Sigmoid colon (tissue), 4 donors: ENCODE measurements at regions not wholly inside any gene's neighbourhood (a gene's known extent, or its start where the extent isn't known, plus 50 kb on each side); places are given as distances from the start of the nearest gene placed in this dataset.

Experiments used
- EP300 ChIP-seq, 4 donors: sonication (generic); formaldehyde crosslinking; IDR thresholded peaks; one replicate each; pipeline ENCODE4 v1.6.1; 2017; ENCODE audit warnings: antibody characterized with exemption in 4 of 4
- POLR2A ChIP-seq, 2 donors: fragments of 450-650 bp; IDR thresholded peaks; one replicate each; pipeline ENCODE4 v1.6.1; 2016; ENCODE audit warnings: antibody characterized with exemption in 2 of 2, mild to moderate bottlenecking in 2 of 2, moderate library complexity in 2 of 2

DNA sequence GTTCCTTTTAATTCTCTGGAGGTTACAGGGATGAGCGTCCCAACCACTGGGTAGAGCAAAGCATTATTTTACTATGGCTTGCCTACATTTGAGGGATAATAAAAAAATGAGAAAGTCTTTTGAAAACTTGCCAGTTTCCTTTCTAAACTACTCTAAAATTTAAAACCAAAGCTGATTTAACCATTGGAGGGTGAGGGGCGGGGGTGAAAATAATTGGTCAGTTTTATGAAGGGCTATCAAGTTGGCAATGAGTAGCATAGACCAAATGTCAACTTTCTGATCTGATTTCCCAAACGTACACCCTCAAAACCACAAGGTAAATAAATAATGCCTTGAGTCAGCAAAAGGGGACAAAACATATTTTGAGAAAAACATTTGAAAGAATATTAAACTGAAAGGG is 85.7 kb upstream of the STK17B start:
- TF ChIP-seq POLR2A (IDR thresholded peaks at IDR 0.05) (no peak), EP300 (IDR thresholded peaks at IDR 0.05) (no peak)
